BLaER1 treated with 17β-estradiol and CSF1 and Interleukin-3, amounts not matched to agents 10 nM and 100 nM (cell line): ENCODE measurements at regions not wholly inside any gene's neighbourhood (a gene's known extent, or its start where the extent isn't known, plus 50 kb on each side); places are given as distances from the start of the nearest gene placed in this dataset.

Experiments used
- H3K27ac ChIP-seq, 11 experiments: shearing (Covaris generic); formaldehyde crosslinking; 2 replicates each; pipeline ENCODE4 v1.8.1; 2022
- H3K27me3 ChIP-seq, 11 experiments: shearing (Covaris generic); formaldehyde crosslinking; 2 replicates each; pipeline ENCODE4 v1.8.1; 2022
- H3K36me3 ChIP-seq, 11 experiments: shearing (Covaris generic); formaldehyde crosslinking; 2 replicates each; pipeline ENCODE4 v1.8.1; 2022
- H3K4me1 ChIP-seq, 10 experiments: shearing (Covaris generic); formaldehyde crosslinking; 2 replicates each; pipeline ENCODE4 v1.8.1; 2022
- H3K4me2 ChIP-seq, 11 experiments: shearing (Covaris generic); formaldehyde crosslinking; 2 replicates each; pipeline ENCODE4 v1.8.1; 2022
- H3K4me3 ChIP-seq, 10 experiments: shearing (Covaris generic); formaldehyde crosslinking; 2 replicates each; pipeline ENCODE4 v1.8.1; 2022
- H3K9ac ChIP-seq, 11 experiments: shearing (Covaris generic); formaldehyde crosslinking; 2 replicates each; pipeline ENCODE4 v1.8.1; 2022
- H3K9me3 ChIP-seq, 11 experiments: shearing (Covaris generic); formaldehyde crosslinking; replicated peaks in 1 of 11; 2 replicates each; pipeline ENCODE4 v1.8.1; 2022
- H4K20me1 ChIP-seq, 11 experiments: shearing (Covaris generic); formaldehyde crosslinking; 2 replicates each; pipeline ENCODE4 v1.8.1; 2022
- Cebpa-rat ChIP-seq, 11 experiments: shearing (Covaris generic); IDR thresholded peaks; 2 replicates each; pipeline ENCODE4 v1.8.1; 2022

DNA sequence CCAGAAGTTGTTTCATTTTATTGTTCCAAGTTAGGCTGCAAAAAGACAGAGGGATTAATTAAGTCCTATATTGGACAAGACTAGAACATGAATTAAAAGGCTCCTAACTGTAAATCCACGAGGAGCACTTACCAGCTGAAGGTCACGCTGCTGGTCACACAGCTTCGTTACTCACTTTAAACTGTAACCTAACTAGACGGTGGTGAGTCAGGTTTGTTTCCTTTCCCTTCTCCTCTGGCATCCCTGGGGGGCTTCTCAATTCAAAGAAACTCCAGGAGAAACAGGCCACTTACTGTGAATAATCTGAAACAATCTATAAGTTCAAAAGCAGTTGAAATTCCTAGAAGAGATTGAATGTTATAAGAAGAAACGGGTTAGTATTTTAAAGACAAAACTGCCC, 331.4 kb downstream of the BCAT1 start:
- H3K9me3 ChIP-seq: peaks cover 0 to 14% (median 4%) of the 10 kb centered on the region in 11 experiments; a peak in 11 of 22 replicates
- H3K4me3 ChIP-seq: no peak overlapping the region
- H3K27ac ChIP-seq: no peak overlapping the region
- peak overlapping the region in 1 of 11 experiments; percentile 13; a peak in 1 of 22 replicates for H3K4me2 ChIP-seq
- H3K36me3 ChIP-seq: no peaks in the 10 kb centered on the region
- no peak for TF ChIP-seq Cebpa-rat (IDR thresholded peaks at IDR 0.05)
- no peak overlapping the region for H3K9ac ChIP-seq
- no peaks in the 10 kb centered on the region for H3K27me3 ChIP-seq
- peaks cover 0 to 4% (median 0%) of the 10 kb centered on the region in 10 experiments; a peak in 2 of 20 replicates for H3K4me1 ChIP-seq
- H4K20me1 ChIP-seq: no peaks in the 10 kb centered on the region

DNA sequence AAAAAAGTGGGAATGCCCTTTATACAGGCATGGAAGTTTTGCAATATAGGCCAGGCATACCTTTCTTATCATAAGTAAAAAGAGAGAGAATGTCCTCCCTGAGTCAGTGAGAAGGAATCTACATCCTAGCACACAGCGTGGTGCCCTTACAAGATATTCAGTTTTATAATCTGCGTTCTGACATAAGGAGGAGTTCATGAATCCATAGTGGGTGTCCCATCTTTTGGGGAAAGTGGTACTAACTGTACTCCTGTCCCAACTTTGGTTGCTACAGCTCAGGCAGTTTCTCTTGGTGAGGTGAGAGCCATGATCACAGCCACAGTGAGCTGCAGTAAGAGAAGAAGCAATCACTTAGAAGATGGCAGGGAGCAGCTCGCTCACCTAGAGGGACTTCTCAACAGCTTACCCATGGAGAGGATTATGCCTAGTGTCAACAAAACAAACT, 332.9 kb downstream of the BCAT1 start:
- Histone ChIP-seq H3K27ac (no peak overlapping the region), H3K27me3 (no peaks in the 10 kb centered on the region), H3K9ac (no peak overlapping the region), H3K4me2 (no peak overlapping the region), H3K4me3 (no peak overlapping the region), H3K9me3 (peaks cover 0 to 18% (median 8%) of the 10 kb centered on the region in 11 experiments; a peak in 11 of 22 replicates), H3K36me3 (no peaks in the 10 kb centered on the region), H3K4me1 (peaks cover 0 to 4% (median 0%) of the 10 kb centered on the region in 10 experiments; a peak in 2 of 20 replicates), H4K20me1 (no peaks in the 10 kb centered on the region)
- TF ChIP-seq Cebpa-rat (IDR thresholded peaks at IDR 0.05): no peak

DNA sequence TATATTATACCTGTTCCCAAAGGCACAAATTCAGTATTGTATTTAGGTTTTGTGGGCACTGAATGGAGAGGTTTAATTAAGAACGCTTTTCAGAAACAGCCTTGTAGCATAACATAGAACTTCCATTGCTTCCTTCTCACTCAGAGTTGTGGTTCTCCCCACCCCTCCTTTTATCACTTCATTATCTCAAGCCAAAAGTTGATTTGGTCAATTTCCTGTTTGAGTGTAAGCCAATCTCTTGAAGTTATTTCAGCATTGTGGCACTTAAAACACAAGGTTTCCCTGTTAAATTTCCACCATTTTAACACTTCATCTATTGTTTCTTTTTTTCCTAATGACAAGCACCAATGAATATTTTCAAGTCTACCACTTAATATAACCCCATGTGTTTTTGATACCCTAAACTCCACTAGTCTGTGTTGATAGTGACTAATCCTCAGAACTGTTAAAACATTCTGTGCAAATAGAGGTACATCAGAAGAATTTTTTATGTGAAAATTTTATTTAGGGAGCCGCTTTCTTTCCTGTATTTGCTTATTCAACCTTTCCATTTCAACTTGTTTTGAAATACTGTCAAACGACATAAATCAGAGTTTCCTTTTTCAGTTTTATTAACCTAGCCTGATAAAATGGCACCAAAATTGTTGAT, 340.1 kb downstream of the BCAT1 start:
- no peaks in the 10 kb centered on the region for H3K27me3 ChIP-seq
- H3K9ac ChIP-seq: no peak overlapping the region
- H4K20me1 ChIP-seq: no peaks in the 10 kb centered on the region
- H3K9me3 ChIP-seq: peaks cover 31 to 54% (median 44%) of the 10 kb centered on the region in 11 experiments
- H3K27ac ChIP-seq: no peak overlapping the region
- TF ChIP-seq Cebpa-rat (IDR thresholded peaks at IDR 0.05): no peak
- peak overlapping the region in 4 of 11 experiments; percentile 3 to 49 (median 27); a peak in 5 of 22 replicates for H3K4me2 ChIP-seq
- no peak overlapping the region for H3K4me3 ChIP-seq
- peaks cover 4 to 32% (median 5%) of the 10 kb centered on the region in 10 experiments; a peak in 18 of 20 replicates for H3K4me1 ChIP-seq
- no peaks in the 10 kb centered on the region for H3K36me3 ChIP-seq

DNA sequence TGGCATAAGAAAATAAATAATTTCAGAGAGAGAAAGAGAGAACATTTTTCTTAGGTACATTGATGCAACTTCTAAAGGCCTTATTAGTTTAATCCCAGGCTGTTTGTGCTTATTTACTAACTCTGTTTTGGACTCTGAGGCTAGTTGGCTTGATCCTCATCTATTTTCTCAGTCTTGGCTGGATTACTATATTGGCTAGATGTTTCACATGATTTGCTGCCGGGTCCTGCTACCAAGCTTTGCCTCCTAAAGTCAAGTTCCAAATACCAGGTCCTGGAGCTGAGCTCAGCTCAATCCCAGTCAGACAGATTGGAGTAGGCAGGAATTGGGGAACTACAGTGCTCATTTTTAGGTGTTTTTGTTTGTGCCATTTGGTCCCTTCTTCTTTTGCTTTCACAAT, 340.8 kb downstream of the BCAT1 start:
- H3K9me3 ChIP-seq: peaks cover 31 to 54% (median 44%) of the 10 kb centered on the region in 11 experiments
- no peak overlapping the region for H3K9ac ChIP-seq
- peak overlapping the region in 3 of 11 experiments; percentile 10 to 49 (median 44); a peak in 5 of 22 replicates for H3K4me2 ChIP-seq
- no peaks in the 10 kb centered on the region for H3K36me3 ChIP-seq
- no peak overlapping the region for H3K27ac ChIP-seq
- peaks cover 8 to 38% (median 12%) of the 10 kb centered on the region in 10 experiments for H3K4me1 ChIP-seq
- TF ChIP-seq Cebpa-rat (IDR thresholded peaks at IDR 0.05): no peak
- no peaks in the 10 kb centered on the region for H4K20me1 ChIP-seq
- no peaks in the 10 kb centered on the region for H3K27me3 ChIP-seq
- H3K4me3 ChIP-seq: no peak overlapping the region

DNA sequence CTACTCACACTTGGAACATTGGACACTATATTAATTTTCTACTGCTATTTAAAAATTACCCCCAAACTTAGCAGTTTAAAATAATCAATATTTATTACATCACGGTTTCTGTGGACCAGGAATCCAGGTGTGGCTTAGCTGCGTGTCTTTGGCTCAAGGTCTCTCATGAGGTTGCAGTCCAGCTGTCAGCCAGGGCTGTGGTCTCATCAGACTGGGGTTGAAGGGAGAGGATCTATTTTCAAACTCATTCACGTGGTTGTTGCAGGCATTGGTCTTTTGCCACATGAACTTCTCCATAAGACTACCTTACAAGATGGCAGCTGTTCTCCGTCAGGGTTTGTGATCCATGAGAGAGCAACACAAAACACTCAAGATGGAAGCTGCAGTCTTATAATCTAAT, 343.0 kb downstream of the BCAT1 start:
- H3K4me3 ChIP-seq: no peak overlapping the region
- H4K20me1 ChIP-seq: no peaks in the 10 kb centered on the region
- H3K9me3 ChIP-seq: peaks cover 27 to 54% (median 37%) of the 10 kb centered on the region in 11 experiments
- peaks cover 16 to 51% (median 23%) of the 10 kb centered on the region in 10 experiments for H3K4me1 ChIP-seq
- TF ChIP-seq Cebpa-rat (IDR thresholded peaks at IDR 0.05): no peak
- peak overlapping the region in 2 of 11 experiments; percentile 10 to 32; a peak in 1 of 22 replicates for H3K27ac ChIP-seq
- no peak overlapping the region for H3K9ac ChIP-seq
- H3K36me3 ChIP-seq: no peaks in the 10 kb centered on the region
- no peaks in the 10 kb centered on the region for H3K27me3 ChIP-seq
- H3K4me2 ChIP-seq: peak overlapping the region in 3 of 11 experiments; percentile 6 to 51 (median 8); a peak in 4 of 22 replicates

DNA sequence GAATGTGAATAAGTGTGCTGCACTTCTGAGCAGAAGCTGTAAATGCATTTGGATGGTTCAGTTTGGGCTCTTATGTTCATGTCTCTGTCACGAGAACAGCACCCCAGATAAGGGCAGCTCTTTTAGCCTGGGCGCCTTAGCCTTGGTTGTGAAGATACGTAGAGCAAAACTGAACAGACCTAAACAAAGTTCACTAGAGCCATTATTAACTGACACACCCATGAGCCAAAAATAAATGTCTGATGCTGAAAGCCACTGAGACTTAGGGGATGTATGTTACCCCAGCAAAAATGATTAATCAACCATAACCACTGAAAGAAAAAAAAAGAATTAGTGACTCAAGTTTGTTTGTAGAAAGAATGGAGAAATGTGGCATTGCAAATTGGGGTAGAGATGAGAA, 343.4 kb downstream of the BCAT1 start:
- H3K9me3 ChIP-seq: peaks cover 25 to 49% (median 37%) of the 10 kb centered on the region in 11 experiments
- H3K36me3 ChIP-seq: no peaks in the 10 kb centered on the region
- peak overlapping the region in 5 of 11 experiments; percentile 6 to 51 (median 16); a peak in 6 of 22 replicates for H3K4me2 ChIP-seq
- no peaks in the 10 kb centered on the region for H4K20me1 ChIP-seq
- no peak overlapping the region for H3K9ac ChIP-seq
- peaks cover 21 to 54% (median 28%) of the 10 kb centered on the region in 10 experiments for H3K4me1 ChIP-seq
- H3K27ac ChIP-seq: peak overlapping the region in 3 of 11 experiments; percentile 10 to 45 (median 16); a peak in 2 of 22 replicates
- no peak for TF ChIP-seq Cebpa-rat (IDR thresholded peaks at IDR 0.05)
- no peaks in the 10 kb centered on the region for H3K27me3 ChIP-seq
- no peak overlapping the region for H3K4me3 ChIP-seq

DNA sequence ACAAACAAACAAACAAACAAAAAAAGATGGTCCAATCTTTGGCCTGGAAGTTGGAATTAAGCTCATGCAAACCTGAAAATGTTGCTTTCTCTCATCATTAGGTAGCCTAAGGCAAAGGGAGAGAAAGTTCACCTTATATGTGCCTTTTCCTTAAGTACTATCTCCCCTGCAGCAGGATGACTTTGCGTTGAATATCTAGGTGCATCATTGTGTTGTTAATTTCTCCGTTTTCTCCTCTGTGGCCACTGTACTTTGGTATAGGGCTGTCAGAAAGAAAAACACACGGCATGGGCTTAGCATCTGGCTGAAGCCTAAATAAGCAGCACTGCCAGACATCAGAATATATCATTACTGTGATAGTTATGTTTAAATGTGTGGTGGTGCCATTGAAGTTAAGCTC, 345.5 kb downstream of the BCAT1 start:
- Histone ChIP-seq H3K4me1 (peaks cover 33 to 60% (median 42%) of the 10 kb centered on the region in 10 experiments), H3K4me2 (peak overlapping the region; percentile 18 to 61 (median 44); a peak in 17 of 22 replicates), H3K27ac (peak overlapping the region in 2 of 11 experiments; percentile 1 to 15; a peak in 1 of 22 replicates), H3K36me3 (no peaks in the 10 kb centered on the region), H4K20me1 (no peaks in the 10 kb centered on the region), H3K9me3 (peaks cover 15 to 38% (median 30%) of the 10 kb centered on the region in 11 experiments), H3K9ac (no peak overlapping the region), H3K27me3 (no peaks in the 10 kb centered on the region), H3K4me3 (no peak overlapping the region)
- no peak for TF ChIP-seq Cebpa-rat (IDR thresholded peaks at IDR 0.05)

DNA sequence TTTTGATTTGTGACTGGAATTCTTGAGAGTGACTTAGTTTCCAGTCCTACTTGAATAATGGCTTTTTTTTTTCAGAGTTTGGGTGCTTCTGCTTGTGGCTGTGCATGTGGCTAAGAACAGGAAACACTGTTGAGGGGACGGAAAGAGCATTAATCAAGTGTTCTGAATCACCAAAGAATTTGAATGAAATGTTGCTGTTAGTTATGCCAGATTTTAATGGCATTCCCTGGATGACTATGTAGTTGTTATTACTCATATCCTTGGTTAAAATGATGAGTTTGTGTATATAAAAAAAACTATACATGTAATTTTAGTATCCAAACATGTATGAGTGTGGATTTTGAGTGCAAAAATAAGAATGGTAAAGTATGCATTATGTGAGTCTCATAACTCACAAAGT, 347.9 kb downstream of the BCAT1 start:
- H3K4me2 ChIP-seq: peak overlapping the region; percentile 51 to 89 (median 74); a peak in 21 of 22 replicates
- H3K9ac ChIP-seq: peak overlapping the region in 1 of 11 experiments; percentile 20; a peak in 4 of 22 replicates

DNA sequence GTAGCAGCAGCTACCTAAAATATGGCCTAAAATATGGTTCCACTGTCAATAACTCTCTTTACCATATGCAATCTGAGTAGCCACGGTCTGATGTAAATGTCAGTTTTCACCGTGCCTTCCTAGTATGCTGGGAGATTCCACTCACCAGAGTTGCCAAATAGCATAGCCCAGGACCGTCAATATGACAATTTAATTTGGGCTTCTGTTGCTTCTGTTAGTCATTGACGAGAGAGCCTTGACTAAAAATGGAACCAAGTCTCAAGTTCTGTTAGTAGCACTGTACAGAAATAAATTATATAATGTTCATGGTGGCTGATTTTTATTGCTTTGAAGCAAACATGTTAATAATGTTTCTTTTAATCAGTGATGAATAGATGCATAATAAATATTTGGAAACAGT, 348.4 kb downstream of the BCAT1 start:
- H3K9me3 ChIP-seq: peaks cover under 1 to 15% (median 11%) of the 10 kb centered on the region in 11 experiments; a peak in 16 of 22 replicates
- TF ChIP-seq Cebpa-rat (IDR thresholded peaks at IDR 0.05): no peak
- no peaks in the 10 kb centered on the region for H3K36me3 ChIP-seq
- H3K4me3 ChIP-seq: no peak overlapping the region
- peaks cover 33 to 48% (median 42%) of the 10 kb centered on the region in 10 experiments for H3K4me1 ChIP-seq
- no peaks in the 10 kb centered on the region for H4K20me1 ChIP-seq
- H3K27me3 ChIP-seq: no peaks in the 10 kb centered on the region
- H3K27ac ChIP-seq: peak overlapping the region in 10 of 11 experiments; percentile 29 to 68 (median 54); a peak in 20 of 22 replicates
- peak overlapping the region in 1 of 11 experiments; percentile 20; a peak in 4 of 22 replicates for H3K9ac ChIP-seq
- H3K4me2 ChIP-seq: peak overlapping the region; percentile 51 to 89 (median 74)

More for the DNA sequence above, 347.9 kb downstream of the BCAT1 start:
- Histone ChIP-seq H3K27ac (peak overlapping the region in 9 of 11 experiments; percentile 42 to 68 (median 57); a peak in 15 of 22 replicates), H3K36me3 (no peaks in the 10 kb centered on the region), H3K4me3 (no peak overlapping the region), H3K27me3 (no peaks in the 10 kb centered on the region), H4K20me1 (no peaks in the 10 kb centered on the region), H3K4me1 (peaks cover 33 to 53% (median 42%) of the 10 kb centered on the region in 10 experiments), H3K9me3 (peaks cover 5 to 19% (median 14%) of the 10 kb centered on the region in 11 experiments; a peak in 21 of 22 replicates)
- TF ChIP-seq Cebpa-rat (IDR thresholded peaks at IDR 0.05): no peak
